A549 (cell line): ENCODE measurements at regions not wholly inside any gene's neighbourhood (a gene's known extent, or its start where the extent isn't known, plus 50 kb on each side); places are given as distances from the start of the nearest gene placed in this dataset.

Experiments
- ATAC-seq, 2 experiments: fragments of 200-7000 bp in 1 of 2; fragments of >200 bp in 1 of 2; cut with Nextera tagmentation in 1 of 2; cut with Tn5 transposase in 1 of 2; 3 replicates each; pipeline versions ENCODE4 v1.8.0 to v1.9.1; 2018 to 2020; ENCODE audit warnings: mild to moderate bottlenecking in 1 of 2, moderate library complexity in 1 of 2
- CTCF ChIA-PET: fragments of 300-600 bp; sonication (Branson Sonifier 250); formaldehyde crosslinking; extraction: SDS; loops from one replicate; lab custom pipeline; 2021; ENCODE audit warnings: antibody characterized with exemption, inconsistent platforms; lab: Yijun Ruan, JAX
- POLR2A ChIA-PET: fragments of 350-600 bp; formaldehyde crosslinking; extraction: SDS; loops from one replicate; lab custom pipeline; 2021; ENCODE audit warnings: antibody characterized with exemption, inconsistent platforms; lab: Yijun Ruan, JAX
- DNase-seq, 2 experiments: peaks; one replicate each; pipeline versions ENCODE4 v3.0.0 to v3.0.0-alpha.2; 2011 to 2016; ENCODE audit warnings: low read depth in 1 of 2, low spot score in 1 of 2
- FAIRE-seq: peaks from 2 replicates; lab custom pipeline; 2011; peaks lifted over from hg19 to GRCh38; lab: Jason Lieb, UNC
- H3K27ac ChIP-seq, 2 experiments: fragments of >200 bp; sonication (Bioruptor Twin); formaldehyde crosslinking; 3 replicates each; pipeline ENCODE4 v1.5.1; 2016 to 2017
- H3K4me1 ChIP-seq: fragments of >200 bp; sonication (Bioruptor Twin); formaldehyde crosslinking; 3 replicates; pipeline ENCODE4 v1.6.1; 2016
- H3K4me2 ChIP-seq: fragments of >200 bp; sonication (Bioruptor Twin); formaldehyde crosslinking; 3 replicates; pipeline ENCODE4 v1.6.1; 2016
- H3K4me3 ChIP-seq: fragments of >200 bp; sonication (Bioruptor Twin); formaldehyde crosslinking; 3 replicates; pipeline ENCODE4 v1.5.1; 2016
- H3K9me3 ChIP-seq: fragments of >200 bp; sonication (Bioruptor Twin); formaldehyde crosslinking; 3 replicates; pipeline ENCODE4 v1.6.1; 2016
- CHD2 ChIP-seq: fragments of 150-350 bp; IDR thresholded peaks from 2 replicates; pipeline ENCODE4 v1.6.1; 2014; ENCODE audit warnings: low read length; ENCODE audit not compliant: partially characterized antibody
- EHF ChIP-seq: fragments of 250-450 bp; sonication (Bioruptor Pico); IDR thresholded peaks from 2 replicates; pipeline ENCODE4 v1.5.0; 2020; ENCODE audit warnings: mild to moderate bottlenecking
- EP300 ChIP-seq, 2 experiments: fragments of >200 bp; sonication (Bioruptor Twin); formaldehyde crosslinking; IDR thresholded peaks; 2 replicates in 1 of 2; 3 replicates in 1 of 2; pipeline ENCODE4 v1.6.1; 2016 to 2017
- FOSB ChIP-seq: fragments of 250-450 bp; sonication (Bioruptor Pico); IDR thresholded peaks from 2 replicates; pipeline ENCODE4 v1.5.0; 2020; ENCODE audit warnings: mild to moderate bottlenecking, moderate library complexity
- FOSL2 ChIP-seq, 2 experiments: fragments of 450-650 bp in 1 of 2; fragments of >200 bp in 1 of 2; sonication (Bioruptor Twin) in 1 of 2; formaldehyde crosslinking; IDR thresholded peaks; 2 replicates each; pipeline versions ENCODE4 v1.5.0 to v1.6.1; 2016 to 2020; ENCODE audit warnings: mild to moderate bottlenecking in 1 of 2, moderate library complexity in 1 of 2
- GATA3 ChIP-seq: IDR thresholded peaks from 2 replicates; pipeline ENCODE4 v1.6.1; 2012; ENCODE audit warnings: borderline replicate concordance
- HOXA7 ChIP-seq: fragments of 250-450 bp; sonication (Bioruptor Pico); IDR thresholded peaks from 2 replicates; pipeline ENCODE4 v1.5.0; 2020; ENCODE audit warnings: mild to moderate bottlenecking, moderate library complexity
- HOXB13 ChIP-seq: fragments of 250-450 bp; sonication (Bioruptor Pico); IDR thresholded peaks from 2 replicates; pipeline ENCODE4 v1.5.0; 2020; ENCODE audit warnings: low read depth, mild to moderate bottlenecking, moderate library complexity
- JUN ChIP-seq, 2 experiments: fragments of >200 bp; sonication (Bioruptor Twin); formaldehyde crosslinking; IDR thresholded peaks; 2 replicates in 1 of 2; 3 replicates in 1 of 2; pipeline ENCODE4 v1.6.1; 2016 to 2017
- JUNB ChIP-seq: fragments of >200 bp; sonication (Bioruptor Twin); formaldehyde crosslinking; IDR thresholded peaks from 2 replicates; pipeline ENCODE4 v1.6.1; 2016
- KDM1A ChIP-seq: fragments of 200-600 bp; sonication (generic); IDR thresholded peaks from 2 replicates; pipeline ENCODE4 v1.6.1; 2016; ENCODE audit warnings: low read depth, mild to moderate bottlenecking
- KDM5A ChIP-seq: fragments of 200-600 bp; sonication (generic); IDR thresholded peaks from 2 replicates; pipeline ENCODE4 v1.6.1; 2016; ENCODE audit warnings: antibody characterized with exemption, mild to moderate bottlenecking
- NPAS2 ChIP-seq: fragments of 250-450 bp; sonication (Bioruptor Pico); IDR thresholded peaks from 2 replicates; pipeline ENCODE4 v1.8.0; 2022; ENCODE audit warnings: mild to moderate bottlenecking, moderate library complexity, borderline replicate concordance
- PHF8 ChIP-seq: fragments of 200-600 bp; sonication (generic); IDR thresholded peaks from 2 replicates; pipeline ENCODE4 v1.6.1; 2016; ENCODE audit warnings: low read depth, mild to moderate bottlenecking, antibody characterized with exemption, moderate library complexity, borderline replicate concordance
- RAD21 ChIP-seq, 2 experiments: fragments of >200 bp in 1 of 2; sonication (Bioruptor Twin) in 1 of 2; formaldehyde crosslinking in 1 of 2; IDR thresholded peaks in 1 of 2; conservative IDR thresholded peaks in 1 of 2; 2 replicates in 1 of 2; 3 replicates in 1 of 2; pipeline ENCODE4 v1.6.1; 2012 to 2018; ENCODE audit warnings: inconsistent platforms in 1 of 2
- RNF2 ChIP-seq: fragments of 200-600 bp; sonication (generic); IDR thresholded peaks from 2 replicates; pipeline ENCODE4 v1.6.1; 2016; ENCODE audit warnings: low read depth, mild to moderate bottlenecking, antibody characterized with exemption, moderate library complexity, borderline replicate concordance
- TP53 ChIP-seq: fragments of 250-450 bp; sonication (Bioruptor Pico); IDR thresholded peaks from 2 replicates; pipeline ENCODE4 v1.5.0; 2021; ENCODE audit warnings: mild to moderate bottlenecking, moderate library complexity
- ZNF302 ChIP-seq: fragments of 250-450 bp; sonication (Bioruptor Pico); IDR thresholded peaks from 2 replicates; pipeline ENCODE4 v1.9.0; 2021; ENCODE audit warnings: inconsistent platforms, mild to moderate bottlenecking, moderate library complexity
- WGBS: methylation state at CpG from one replicate; pipeline ENCODE4 v1.1.6; 2017; ENCODE audit errors: missing lambda C conversion rate; 5-methylcytosine and 5-hydroxymethylcytosine counted together
- TF ChIP-seq, protein P1 (sequence below): fragments of >200 bp; sonication (Bioruptor Twin); formaldehyde crosslinking; IDR thresholded peaks from 3 replicates; pipeline ENCODE4 v1.5.1; 2016
- TF ChIP-seq, protein P2 (sequence below): fragments of 150-350 bp; IDR thresholded peaks from 2 replicates; pipeline ENCODE4 v1.6.1; 2014; ENCODE audit warnings: low read depth, mild to moderate bottlenecking, low read length
- TF ChIP-seq, protein P3 (sequence below): fragments of 250-450 bp; sonication (Bioruptor Pico); IDR thresholded peaks from 2 replicates; pipeline ENCODE4 v1.5.0; 2020; ENCODE audit warnings: low read depth, mild to moderate bottlenecking, moderate library complexity
- TF ChIP-seq, protein P4 (sequence below): fragments of >200 bp; sonication (Bioruptor Twin); formaldehyde crosslinking; IDR thresholded peaks from 2 replicates; pipeline ENCODE4 v1.6.1; 2016
- TF ChIP-seq, protein P5 (sequence below): fragments of 250-450 bp; sonication (Bioruptor Pico); IDR thresholded peaks from 2 replicates; pipeline ENCODE4 v1.5.0; 2021; ENCODE audit warnings: mild to moderate bottlenecking, moderate library complexity, borderline replicate concordance
- TF ChIP-seq, protein P6 (sequence below): fragments of >200 bp; sonication (Bioruptor Twin); formaldehyde crosslinking; IDR thresholded peaks from 3 replicates; pipeline ENCODE4 v1.6.1; 2016
- TF ChIP-seq, protein P7 (sequence below): IDR thresholded peaks from 2 replicates; pipeline ENCODE4 v1.6.1; 2012

DNA sequence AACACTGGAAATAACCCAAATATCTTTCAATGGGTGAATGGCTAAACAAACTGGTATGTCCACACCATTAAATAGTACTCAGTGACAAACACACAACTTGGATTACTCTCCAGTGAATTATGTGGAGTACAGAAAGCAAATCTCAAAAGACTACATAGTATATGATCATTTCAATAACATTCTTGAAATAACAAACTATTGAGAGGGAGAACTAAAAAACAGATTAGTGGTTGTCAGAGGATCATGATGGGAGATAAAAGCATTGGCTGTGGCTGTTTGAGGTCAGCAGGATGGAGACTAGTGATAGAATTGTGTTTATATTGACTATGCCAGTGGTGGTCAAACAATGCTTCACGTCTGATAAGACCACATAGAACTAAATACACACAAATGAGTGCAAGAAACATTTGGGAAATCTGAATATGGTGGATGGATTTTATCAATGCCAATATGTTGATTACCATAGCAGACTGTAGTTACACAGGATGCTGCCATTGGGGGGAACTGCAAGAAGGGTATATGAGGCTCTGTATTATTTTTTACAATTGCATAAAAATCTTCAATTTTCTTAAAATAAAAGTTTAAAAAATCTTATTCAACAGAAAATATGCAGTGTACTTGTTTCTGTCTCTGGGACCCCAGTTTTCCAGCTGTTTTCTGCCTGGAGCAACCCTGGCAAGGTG, 242.0 kb downstream of the TBXT start:
- 44% methylated on average over 1 of the region's 1 CpG for WGBS
- POLR2A ChIA-PET, result no interaction called here
- Histone ChIP-seq H3K4me3 (no peak overlapping the region), H3K4me1 (peaks cover 35% of the 10 kb centered on the region), H3K4me2 (no peak overlapping the region), H3K27ac (no peak overlapping the region), H3K9me3 (no peaks in the 10 kb centered on the region)
- FAIRE-seq (no peak), DNase-seq (no peak), ATAC-seq (no peak)
- CTCF ChIA-PET, result no interaction called here
- no peak for TF ChIP-seq KDM5A
- no peak for TF ChIP-seq JUNB
- TF ChIP-seq, protein P1, sequence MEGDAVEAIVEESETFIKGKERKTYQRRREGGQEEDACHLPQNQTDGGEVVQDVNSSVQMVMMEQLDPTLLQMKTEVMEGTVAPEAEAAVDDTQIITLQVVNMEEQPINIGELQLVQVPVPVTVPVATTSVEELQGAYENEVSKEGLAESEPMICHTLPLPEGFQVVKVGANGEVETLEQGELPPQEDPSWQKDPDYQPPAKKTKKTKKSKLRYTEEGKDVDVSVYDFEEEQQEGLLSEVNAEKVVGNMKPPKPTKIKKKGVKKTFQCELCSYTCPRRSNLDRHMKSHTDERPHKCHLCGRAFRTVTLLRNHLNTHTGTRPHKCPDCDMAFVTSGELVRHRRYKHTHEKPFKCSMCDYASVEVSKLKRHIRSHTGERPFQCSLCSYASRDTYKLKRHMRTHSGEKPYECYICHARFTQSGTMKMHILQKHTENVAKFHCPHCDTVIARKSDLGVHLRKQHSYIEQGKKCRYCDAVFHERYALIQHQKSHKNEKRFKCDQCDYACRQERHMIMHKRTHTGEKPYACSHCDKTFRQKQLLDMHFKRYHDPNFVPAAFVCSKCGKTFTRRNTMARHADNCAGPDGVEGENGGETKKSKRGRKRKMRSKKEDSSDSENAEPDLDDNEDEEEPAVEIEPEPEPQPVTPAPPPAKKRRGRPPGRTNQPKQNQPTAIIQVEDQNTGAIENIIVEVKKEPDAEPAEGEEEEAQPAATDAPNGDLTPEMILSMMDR, result no peak
- TF ChIP-seq ZNF302, result no peak
- TF ChIP-seq, protein P2, sequence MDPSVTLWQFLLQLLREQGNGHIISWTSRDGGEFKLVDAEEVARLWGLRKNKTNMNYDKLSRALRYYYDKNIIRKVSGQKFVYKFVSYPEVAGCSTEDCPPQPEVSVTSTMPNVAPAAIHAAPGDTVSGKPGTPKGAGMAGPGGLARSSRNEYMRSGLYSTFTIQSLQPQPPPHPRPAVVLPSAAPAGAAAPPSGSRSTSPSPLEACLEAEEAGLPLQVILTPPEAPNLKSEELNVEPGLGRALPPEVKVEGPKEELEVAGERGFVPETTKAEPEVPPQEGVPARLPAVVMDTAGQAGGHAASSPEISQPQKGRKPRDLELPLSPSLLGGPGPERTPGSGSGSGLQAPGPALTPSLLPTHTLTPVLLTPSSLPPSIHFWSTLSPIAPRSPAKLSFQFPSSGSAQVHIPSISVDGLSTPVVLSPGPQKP, result no peak
- TF ChIP-seq EP300 (IDR thresholded peaks at IDR 0.05), result no peak
- no peak for TF ChIP-seq RNF2
- TF ChIP-seq, protein P3, sequence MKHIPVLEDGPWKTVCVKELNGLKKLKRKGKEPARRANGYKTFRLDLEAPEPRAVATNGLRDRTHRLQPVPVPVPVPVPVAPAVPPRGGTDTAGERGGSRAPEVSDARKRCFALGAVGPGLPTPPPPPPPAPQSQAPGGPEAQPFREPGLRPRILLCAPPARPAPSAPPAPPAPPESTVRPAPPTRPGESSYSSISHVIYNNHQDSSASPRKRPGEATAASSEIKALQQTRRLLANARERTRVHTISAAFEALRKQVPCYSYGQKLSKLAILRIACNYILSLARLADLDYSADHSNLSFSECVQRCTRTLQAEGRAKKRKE (CRISPR knock-in tag), result no peak
- TF ChIP-seq NPAS2 (CRISPR knock-in tag), result no peak
- TF ChIP-seq PHF8, result no peak
- TF ChIP-seq, protein P4, sequence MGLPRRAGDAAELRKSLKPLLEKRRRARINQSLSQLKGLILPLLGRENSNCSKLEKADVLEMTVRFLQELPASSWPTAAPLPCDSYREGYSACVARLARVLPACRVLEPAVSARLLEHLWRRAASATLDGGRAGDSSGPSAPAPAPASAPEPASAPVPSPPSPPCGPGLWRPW, result no peak
- TF ChIP-seq EHF (CRISPR knock-in tag), result no peak
- TF ChIP-seq, protein P5, sequence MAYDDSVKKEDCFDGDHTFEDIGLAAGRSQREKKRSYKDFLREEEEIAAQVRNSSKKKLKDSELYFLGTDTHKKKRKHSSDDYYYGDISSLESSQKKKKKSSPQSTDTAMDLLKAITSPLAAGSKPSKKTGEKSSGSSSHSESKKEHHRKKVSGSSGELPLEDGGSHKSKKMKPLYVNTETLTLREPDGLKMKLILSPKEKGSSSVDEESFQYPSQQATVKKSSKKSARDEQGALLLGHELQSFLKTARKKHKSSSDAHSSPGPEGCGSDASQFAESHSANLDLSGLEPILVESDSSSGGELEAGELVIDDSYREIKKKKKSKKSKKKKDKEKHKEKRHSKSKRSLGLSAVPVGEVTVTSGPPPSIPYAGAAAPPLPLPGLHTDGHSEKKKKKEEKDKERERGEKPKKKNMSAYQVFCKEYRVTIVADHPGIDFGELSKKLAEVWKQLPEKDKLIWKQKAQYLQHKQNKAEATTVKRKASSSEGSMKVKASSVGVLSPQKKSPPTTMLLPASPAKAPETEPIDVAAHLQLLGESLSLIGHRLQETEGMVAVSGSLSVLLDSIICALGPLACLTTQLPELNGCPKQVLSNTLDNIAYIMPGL (CRISPR knock-in tag), result no peak
- TF ChIP-seq HOXA7 (CRISPR knock-in tag), result no peak
- TF ChIP-seq TP53 (CRISPR knock-in tag), result no peak
- no peak for TF ChIP-seq FOSB (CRISPR knock-in tag)
- TF ChIP-seq CHD2, result no peak
- TF ChIP-seq RAD21 (conservative IDR thresholded peaks at IDR 0.05 in 1 of 2, IDR thresholded peaks at IDR 0.05 in 1 of 2), result no peak

DNA sequence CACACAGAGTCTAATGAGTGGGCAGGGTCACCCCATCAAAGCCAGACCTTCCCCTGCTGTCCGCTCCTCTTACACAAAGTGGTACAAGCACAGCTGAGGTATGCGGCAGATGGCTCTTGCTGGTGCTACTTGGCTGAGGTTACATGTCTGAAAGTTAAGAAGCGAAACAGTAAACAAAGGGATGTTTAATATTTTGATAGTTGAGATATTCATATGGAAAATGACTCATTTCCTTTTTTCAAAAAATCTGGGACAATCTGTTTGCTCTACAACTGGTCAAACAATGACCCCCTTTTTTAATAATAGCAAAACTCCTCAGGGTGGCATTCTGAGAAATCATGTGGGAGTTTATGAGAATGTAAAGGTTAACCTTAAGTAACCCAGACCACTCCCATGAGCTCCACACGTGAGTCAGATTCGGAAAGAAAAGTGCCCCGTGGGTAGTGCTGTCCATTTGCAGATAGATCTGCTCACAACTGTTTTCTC, 245.3 kb downstream of the TBXT start:
- no peaks in the 10 kb centered on the region for H3K9me3 ChIP-seq
- H3K4me1 ChIP-seq, result peaks cover 55% of the 10 kb centered on the region
- ChIA-PET POLR2A (interaction anchor here (0.9 kb wide), 1 partner anchor 84 kb away, joined by 3 read pairs; no protein-coding TSS in a partner anchor), CTCF (interaction anchor here (0.8 to 2.4 kb wide), 3 partner anchors 175 to 183 kb away, joined by 3 to 13 read pairs (median 3); no protein-coding TSS in a partner anchor)
- 12% methylated on average over 6 of the region's 6 CpGs for WGBS
- no peak for FAIRE-seq
- peak overlapping the region; percentile 67 for H3K4me2 ChIP-seq
- H3K4me3 ChIP-seq, result 0 out of 3 replicates have a peak overlapping the region, but pooled peaks have one; percentile 14
- H3K27ac ChIP-seq, result peak overlapping the region; percentile 55 to 79; a peak in 5 of 6 replicates
- peak; percentile 49 to 70 for DNase-seq
- peak; percentile 66 to 82 for ATAC-seq
- TF ChIP-seq KDM1A (no peak), GATA3 (peak; percentile 56; the same call in 1 of the 2 replicates), RNF2 (no peak), EP300 (IDR thresholded peaks at IDR 0.05) (peak; percentile 58 to 60; a peak in 3 of 5 replicates), JUN (IDR thresholded peaks at IDR 0.05) (peak; percentile 59 to 83; a peak in 4 of 5 replicates), HOXB13 (CRISPR knock-in tag) (no peak), JUNB (peak; percentile 80), FOSL2 (IDR thresholded peaks at IDR 0.05) (peak; percentile 78), FOSL2 (CRISPR knock-in tag; IDR thresholded peaks at IDR 0.05) (peak; percentile 69)
- TF ChIP-seq, protein P6, sequence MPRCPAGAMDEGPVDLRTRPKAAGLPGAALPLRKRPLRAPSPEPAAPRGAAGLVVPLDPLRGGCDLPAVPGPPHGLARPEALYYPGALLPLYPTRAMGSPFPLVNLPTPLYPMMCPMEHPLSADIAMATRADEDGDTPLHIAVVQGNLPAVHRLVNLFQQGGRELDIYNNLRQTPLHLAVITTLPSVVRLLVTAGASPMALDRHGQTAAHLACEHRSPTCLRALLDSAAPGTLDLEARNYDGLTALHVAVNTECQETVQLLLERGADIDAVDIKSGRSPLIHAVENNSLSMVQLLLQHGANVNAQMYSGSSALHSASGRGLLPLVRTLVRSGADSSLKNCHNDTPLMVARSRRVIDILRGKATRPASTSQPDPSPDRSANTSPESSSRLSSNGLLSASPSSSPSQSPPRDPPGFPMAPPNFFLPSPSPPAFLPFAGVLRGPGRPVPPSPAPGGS, result 0 out of 3 replicates have a peak, but pooled peaks have one; percentile 51
- TF ChIP-seq, protein P7, sequence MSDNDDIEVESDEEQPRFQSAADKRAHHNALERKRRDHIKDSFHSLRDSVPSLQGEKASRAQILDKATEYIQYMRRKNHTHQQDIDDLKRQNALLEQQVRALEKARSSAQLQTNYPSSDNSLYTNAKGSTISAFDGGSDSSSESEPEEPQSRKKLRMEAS, result no peak
- TF ChIP-seq, all 56 proteins: peak for 6
